ENCODE measurements at regions not wholly inside any gene's neighbourhood (a gene's known extent, or its start where the extent isn't known, plus 50 kb on each side); places are given as distances from the start of the nearest gene placed in this dataset.

DNA sequence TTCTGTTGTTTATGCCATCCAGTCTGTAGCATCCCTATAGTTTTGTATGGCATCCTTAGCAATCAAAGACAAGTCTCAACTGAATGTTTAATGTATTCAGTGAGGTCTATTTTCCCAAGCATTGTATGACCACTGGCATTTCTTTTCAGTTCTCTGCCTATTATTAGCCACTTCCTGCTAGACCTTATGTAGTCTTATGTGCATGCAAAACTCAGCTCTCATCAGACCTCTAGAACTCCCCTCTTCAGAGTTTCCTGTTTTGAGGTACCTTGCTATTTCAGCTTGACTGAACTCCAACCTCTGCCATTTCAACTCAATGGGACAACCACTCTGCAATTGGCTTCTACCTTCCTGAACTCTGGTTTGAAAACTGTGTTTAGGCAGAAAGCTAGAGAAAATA, 113.2 kb downstream of the SLC25A46 start:
- no peak for TF ChIP-seq EZH2 (IDR thresholded peaks at IDR 0.05; ENCODE audit: insufficient read depth, low read length)
- TF ChIP-seq, protein P1, sequence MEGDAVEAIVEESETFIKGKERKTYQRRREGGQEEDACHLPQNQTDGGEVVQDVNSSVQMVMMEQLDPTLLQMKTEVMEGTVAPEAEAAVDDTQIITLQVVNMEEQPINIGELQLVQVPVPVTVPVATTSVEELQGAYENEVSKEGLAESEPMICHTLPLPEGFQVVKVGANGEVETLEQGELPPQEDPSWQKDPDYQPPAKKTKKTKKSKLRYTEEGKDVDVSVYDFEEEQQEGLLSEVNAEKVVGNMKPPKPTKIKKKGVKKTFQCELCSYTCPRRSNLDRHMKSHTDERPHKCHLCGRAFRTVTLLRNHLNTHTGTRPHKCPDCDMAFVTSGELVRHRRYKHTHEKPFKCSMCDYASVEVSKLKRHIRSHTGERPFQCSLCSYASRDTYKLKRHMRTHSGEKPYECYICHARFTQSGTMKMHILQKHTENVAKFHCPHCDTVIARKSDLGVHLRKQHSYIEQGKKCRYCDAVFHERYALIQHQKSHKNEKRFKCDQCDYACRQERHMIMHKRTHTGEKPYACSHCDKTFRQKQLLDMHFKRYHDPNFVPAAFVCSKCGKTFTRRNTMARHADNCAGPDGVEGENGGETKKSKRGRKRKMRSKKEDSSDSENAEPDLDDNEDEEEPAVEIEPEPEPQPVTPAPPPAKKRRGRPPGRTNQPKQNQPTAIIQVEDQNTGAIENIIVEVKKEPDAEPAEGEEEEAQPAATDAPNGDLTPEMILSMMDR (IDR thresholded peaks at IDR 0.05; ENCODE audit: insufficient read depth, low read depth, low read length): no peak

Data from astrocyte (in vitro differentiated cells and primary cell).